ENCODE measurements at regions not wholly inside any gene's neighbourhood (a gene's known extent, or its start where the extent isn't known, plus 50 kb on each side); places are given as distances from the start of the nearest gene placed in this dataset.
A peak's percentile ranks its signal among the peaks of the same experiment; 100 is the strongest.

DNA sequence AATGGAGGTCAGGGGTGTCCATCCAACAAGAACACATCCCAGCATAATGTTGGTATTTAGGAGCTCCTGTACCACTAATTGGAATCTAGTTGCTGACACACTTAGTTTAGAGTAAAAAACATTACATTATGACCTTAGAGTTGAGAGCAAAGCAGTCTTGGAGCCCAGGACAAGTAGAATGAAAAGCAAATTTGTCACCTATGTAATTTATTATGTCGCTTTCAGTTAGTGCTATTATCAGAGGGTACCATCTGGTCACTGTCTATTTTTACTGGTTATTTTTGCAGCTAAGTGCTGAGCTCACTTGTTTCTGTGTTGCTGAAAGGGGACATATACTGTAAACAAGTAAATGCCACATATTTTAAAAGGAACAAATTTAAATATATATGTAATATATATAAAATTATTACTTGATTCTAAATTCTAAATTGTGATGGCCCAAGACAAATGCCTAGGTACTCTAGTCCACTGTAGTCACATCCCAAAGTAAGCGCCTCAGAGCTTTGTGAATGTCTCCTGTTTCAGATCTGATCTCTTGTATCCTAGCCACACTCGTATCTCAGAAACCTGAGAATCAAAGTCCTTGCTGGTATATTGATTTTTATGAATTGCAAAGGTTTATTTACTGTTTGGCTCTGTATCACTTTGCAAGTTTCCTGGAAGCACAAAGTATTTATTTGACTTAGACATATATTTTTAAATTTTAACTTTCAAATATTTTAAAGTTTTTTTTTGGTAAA, 148.6 kb upstream of the MAN1A1 start (continued):
- TF ChIP-seq, protein P1, sequence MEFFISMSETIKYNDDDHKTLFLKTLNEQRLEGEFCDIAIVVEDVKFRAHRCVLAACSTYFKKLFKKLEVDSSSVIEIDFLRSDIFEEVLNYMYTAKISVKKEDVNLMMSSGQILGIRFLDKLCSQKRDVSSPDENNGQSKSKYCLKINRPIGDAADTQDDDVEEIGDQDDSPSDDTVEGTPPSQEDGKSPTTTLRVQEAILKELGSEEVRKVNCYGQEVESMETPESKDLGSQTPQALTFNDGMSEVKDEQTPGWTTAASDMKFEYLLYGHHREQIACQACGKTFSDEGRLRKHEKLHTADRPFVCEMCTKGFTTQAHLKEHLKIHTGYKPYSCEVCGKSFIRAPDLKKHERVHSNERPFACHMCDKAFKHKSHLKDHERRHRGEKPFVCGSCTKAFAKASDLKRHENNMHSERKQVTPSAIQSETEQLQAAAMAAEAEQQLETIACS (CRISPR knock-in tag; IDR thresholded peaks at IDR 0.05), result no peak
- TF ChIP-seq MIXL1 (CRISPR knock-in tag; IDR thresholded peaks at IDR 0.05), result peak; percentile 79; the same call in 1 of the 2 replicates
- TF ChIP-seq, protein P2, sequence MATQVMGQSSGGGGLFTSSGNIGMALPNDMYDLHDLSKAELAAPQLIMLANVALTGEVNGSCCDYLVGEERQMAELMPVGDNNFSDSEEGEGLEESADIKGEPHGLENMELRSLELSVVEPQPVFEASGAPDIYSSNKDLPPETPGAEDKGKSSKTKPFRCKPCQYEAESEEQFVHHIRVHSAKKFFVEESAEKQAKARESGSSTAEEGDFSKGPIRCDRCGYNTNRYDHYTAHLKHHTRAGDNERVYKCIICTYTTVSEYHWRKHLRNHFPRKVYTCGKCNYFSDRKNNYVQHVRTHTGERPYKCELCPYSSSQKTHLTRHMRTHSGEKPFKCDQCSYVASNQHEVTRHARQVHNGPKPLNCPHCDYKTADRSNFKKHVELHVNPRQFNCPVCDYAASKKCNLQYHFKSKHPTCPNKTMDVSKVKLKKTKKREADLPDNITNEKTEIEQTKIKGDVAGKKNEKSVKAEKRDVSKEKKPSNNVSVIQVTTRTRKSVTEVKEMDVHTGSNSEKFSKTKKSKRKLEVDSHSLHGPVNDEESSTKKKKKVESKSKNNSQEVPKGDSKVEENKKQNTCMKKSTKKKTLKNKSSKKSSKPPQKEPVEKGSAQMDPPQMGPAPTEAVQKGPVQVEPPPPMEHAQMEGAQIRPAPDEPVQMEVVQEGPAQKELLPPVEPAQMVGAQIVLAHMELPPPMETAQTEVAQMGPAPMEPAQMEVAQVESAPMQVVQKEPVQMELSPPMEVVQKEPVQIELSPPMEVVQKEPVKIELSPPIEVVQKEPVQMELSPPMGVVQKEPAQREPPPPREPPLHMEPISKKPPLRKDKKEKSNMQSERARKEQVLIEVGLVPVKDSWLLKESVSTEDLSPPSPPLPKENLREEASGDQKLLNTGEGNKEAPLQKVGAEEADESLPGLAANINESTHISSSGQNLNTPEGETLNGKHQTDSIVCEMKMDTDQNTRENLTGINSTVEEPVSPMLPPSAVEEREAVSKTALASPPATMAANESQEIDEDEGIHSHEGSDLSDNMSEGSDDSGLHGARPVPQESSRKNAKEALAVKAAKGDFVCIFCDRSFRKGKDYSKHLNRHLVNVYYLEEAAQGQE (IDR thresholded peaks at IDR 0.05; ENCODE audit: borderline replicate concordance in 1 of 2, low read depth in 1 of 2, low read length in 2 of 2), result no peak
- no peak for TF ChIP-seq SMARCC2 (IDR thresholded peaks at IDR 0.05)
- no peak for TF ChIP-seq NR2C2 (CRISPR knock-in tag; IDR thresholded peaks at IDR 0.05; ENCODE audit: borderline replicate concordance)
- no peak for TF ChIP-seq ZFP36L2 (CRISPR knock-in tag; IDR thresholded peaks at IDR 0.05)
- no peak for TF ChIP-seq RARG (CRISPR knock-in tag; IDR thresholded peaks at IDR 0.05; ENCODE audit: low read depth)
- TF ChIP-seq CHD2 (IDR thresholded peaks at IDR 0.05; ENCODE audit: low read depth, low read length), result no peak
- no peak for TF ChIP-seq TBL1XR1 (IDR thresholded peaks at IDR 0.05; ENCODE audit: borderline replicate concordance, low read length, partially characterized antibody)
- TF ChIP-seq ZNF33B (CRISPR knock-in tag; IDR thresholded peaks at IDR 0.05), result no peak
- TF ChIP-seq PAWR (CRISPR knock-in tag; IDR thresholded peaks at IDR 0.05; ENCODE audit: borderline replicate concordance), result no peak
- TF ChIP-seq ZNF781 (CRISPR knock-in tag; IDR thresholded peaks at IDR 0.05; ENCODE audit: borderline replicate concordance, not compliant biosample characterization), result no peak
- TF ChIP-seq, protein P3, sequence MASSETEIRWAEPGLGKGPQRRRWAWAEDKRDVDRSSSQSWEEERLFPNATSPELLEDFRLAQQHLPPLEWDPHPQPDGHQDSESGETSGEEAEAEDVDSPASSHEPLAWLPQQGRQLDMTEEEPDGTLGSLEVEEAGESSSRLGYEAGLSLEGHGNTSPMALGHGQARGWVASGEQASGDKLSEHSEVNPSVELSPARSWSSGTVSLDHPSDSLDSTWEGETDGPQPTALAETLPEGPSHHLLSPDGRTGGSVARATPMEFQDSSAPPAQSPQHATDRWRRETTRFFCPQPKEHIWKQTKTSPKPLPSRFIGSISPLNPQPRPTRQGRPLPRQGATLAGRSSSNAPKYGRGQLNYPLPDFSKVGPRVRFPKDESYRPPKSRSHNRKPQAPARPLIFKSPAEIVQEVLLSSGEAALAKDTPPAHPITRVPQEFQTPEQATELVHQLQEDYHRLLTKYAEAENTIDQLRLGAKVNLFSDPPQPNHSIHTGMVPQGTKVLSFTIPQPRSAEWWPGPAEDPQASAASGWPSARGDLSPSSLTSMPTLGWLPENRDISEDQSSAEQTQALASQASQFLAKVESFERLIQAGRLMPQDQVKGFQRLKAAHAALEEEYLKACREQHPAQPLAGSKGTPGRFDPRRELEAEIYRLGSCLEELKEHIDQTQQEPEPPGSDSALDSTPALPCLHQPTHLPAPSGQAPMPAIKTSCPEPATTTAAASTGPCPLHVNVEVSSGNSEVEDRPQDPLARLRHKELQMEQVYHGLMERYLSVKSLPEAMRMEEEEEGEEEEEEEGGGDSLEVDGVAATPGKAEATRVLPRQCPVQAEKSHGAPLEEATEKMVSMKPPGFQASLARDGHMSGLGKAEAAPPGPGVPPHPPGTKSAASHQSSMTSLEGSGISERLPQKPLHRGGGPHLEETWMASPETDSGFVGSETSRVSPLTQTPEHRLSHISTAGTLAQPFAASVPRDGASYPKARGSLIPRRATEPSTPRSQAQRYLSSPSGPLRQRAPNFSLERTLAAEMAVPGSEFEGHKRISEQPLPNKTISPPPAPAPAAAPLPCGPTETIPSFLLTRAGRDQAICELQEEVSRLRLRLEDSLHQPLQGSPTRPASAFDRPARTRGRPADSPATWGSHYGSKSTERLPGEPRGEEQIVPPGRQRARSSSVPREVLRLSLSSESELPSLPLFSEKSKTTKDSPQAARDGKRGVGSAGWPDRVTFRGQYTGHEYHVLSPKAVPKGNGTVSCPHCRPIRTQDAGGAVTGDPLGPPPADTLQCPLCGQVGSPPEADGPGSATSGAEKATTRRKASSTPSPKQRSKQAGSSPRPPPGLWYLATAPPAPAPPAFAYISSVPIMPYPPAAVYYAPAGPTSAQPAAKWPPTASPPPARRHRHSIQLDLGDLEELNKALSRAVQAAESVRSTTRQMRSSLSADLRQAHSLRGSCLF (CRISPR knock-in tag; IDR thresholded peaks at IDR 0.05; ENCODE audit: borderline replicate concordance), result no peak
- peak; percentile 58; the same call in 1 of the 2 replicates for TF ChIP-seq CREM (IDR thresholded peaks at IDR 0.05)
- TF ChIP-seq CREM (CRISPR knock-in tag; IDR thresholded peaks at IDR 0.05), result no peak
- TF ChIP-seq MTF2 (CRISPR knock-in tag; IDR thresholded peaks at IDR 0.05; ENCODE audit: borderline replicate concordance), result no peak
- no peak for TF ChIP-seq PBX3 (CRISPR knock-in tag; IDR thresholded peaks at IDR 0.05; ENCODE audit: borderline replicate concordance)
